ENCODE measurements at regions not wholly inside any gene's neighbourhood (a gene's known extent, or its start where the extent isn't known, plus 50 kb on each side); places are given as distances from the start of the nearest gene placed in this dataset.

DNA sequence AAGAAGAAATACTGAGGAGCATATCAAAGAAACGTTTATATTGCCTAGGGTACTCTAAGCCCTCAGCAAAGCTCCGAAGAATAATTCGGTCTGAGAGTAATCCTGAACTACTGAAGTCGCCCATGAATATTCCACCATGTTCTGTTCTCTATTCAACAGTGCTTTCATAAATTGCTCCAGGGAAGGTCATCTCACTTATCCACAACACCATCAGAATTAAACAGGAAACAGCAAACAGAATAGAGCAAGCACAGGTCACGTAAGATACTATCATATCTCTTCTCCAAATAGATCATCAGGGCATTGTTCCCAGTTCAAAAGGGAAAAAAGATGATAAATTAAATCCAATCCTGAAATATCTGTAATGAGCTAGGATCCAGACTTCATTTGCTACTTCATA, 325.6 kb downstream of the DEPDC1B start:
- DNase-seq = no peak

GRCh38 chr5:60372786-60373185, 327.2 kb downstream of the DEPDC1B start:
- DNase-seq = no peak

GRCh38 chr5:60371065-60371464, 328.9 kb downstream of the DEPDC1B start:
- no peak for DNase-seq

- DNase-seq = no peak
Observed at GRCh38 chr5:60370508-60370907, 329.5 kb downstream of the DEPDC1B start.

- no peak for DNase-seq
Observed at GRCh38 chr5:60369391-60369790, 330.6 kb downstream of the DEPDC1B start.

GRCh38 chr5:60368100-60368499, 331.9 kb downstream of the DEPDC1B start:
- DNase-seq = no peak

- no peak for DNase-seq
Observed at GRCh38 chr5:60366489-60366888, 333.5 kb downstream of the DEPDC1B start.

DNA sequence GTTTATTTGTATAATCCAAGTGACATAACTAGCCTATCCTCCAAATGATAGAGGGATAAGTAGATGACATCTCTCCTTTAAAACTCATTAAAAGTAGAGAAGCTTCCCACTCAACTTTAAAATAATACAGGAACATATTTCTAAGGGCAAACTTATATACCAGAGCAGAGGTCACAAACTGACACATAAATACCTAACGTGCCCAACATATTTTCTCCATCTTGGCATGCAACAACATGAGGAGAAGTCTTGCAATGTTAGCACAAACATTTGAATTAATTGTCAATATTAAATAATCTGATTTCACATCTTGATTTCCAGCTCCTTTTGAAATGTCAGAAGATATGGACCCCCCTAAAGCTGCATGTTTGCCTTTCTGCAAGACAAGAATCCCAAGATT, 335.0 kb downstream of the DEPDC1B start:
- no peak for DNase-seq

DNA sequence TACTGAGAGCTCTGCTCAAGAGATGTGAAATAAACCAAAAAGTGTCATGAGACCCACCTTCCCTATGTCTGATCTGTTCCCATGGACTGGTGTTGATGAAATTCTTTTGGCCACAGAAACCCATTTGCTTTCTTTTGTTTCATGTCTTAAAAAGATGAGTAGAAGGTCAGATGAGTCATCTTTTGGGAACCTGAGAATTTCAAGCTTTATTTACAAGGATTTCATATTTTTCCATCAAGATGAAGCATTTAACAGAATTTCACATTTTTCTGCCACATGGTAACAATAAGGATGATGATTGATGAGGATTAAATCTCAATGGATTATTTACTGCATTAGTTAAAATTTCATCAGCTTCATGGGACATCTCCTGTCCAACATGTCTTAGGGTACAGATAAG, 337.8 kb downstream of the DEPDC1B start:
- DNase-seq = no peak

DNA sequence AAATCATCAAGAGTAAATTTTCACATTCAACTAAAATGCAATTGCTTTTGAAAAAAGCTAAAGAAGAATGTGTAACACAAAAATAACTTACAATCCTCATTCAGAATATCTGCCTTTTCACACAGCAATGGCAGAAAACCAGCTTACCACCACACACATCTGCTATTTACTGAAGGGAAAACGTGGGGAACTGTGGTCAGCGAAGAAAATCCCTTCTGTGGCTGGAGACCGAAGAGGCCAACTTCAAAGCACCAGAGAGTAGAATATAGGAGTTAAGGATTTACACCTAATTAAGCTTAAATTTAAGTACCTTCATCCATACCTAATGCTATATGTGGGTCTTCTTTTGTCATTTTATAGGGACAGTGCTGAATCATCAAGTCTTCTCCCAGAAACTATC, 339.6 kb downstream of the DEPDC1B start:
- DNase-seq = no peak

- DNase-seq = no peak
Observed at GRCh38 chr5:60357302-60357701, 342.7 kb downstream of the DEPDC1B start.

- peak; percentile 8 for DNase-seq
Observed at GRCh38 chr5:60356745-60357144, 343.2 kb downstream of the DEPDC1B start.

- DNase-seq = no peak
Observed at GRCh38 chr5:60355181-60355580, 344.8 kb downstream of the DEPDC1B start.

- DNase-seq = peak; percentile 16
Observed at GRCh38 chr5:60354311-60354710, 345.7 kb downstream of the DEPDC1B start.

- DNase-seq = no peak
Observed at GRCh38 chr5:60352992-60353599, 346.9 kb downstream of the DEPDC1B start.

DNA sequence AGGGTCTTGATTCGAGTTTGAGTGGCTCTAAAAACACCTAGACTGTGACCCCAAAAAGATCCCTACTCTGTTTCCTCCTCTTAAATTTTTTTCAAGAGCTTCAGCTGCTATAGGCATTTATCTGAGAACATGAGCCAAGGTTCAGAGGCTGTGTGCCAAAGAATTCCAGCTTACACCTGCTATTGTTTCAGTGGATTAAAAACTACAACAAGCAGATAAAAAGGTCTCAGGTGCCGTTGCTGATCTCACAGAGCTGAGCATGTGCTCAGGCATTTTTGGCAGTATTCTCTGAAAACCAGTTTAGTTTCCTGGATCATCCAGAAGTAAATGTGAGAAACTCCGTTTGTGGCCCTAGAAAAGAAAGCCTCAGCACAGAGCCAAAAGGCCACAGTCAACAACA, 349.2 kb downstream of the DEPDC1B start:
- DNase-seq = no peak

- DNase-seq = no peak
Observed at GRCh38 chr5:60349891-60350415, 350.0 kb downstream of the DEPDC1B start.

DNA sequence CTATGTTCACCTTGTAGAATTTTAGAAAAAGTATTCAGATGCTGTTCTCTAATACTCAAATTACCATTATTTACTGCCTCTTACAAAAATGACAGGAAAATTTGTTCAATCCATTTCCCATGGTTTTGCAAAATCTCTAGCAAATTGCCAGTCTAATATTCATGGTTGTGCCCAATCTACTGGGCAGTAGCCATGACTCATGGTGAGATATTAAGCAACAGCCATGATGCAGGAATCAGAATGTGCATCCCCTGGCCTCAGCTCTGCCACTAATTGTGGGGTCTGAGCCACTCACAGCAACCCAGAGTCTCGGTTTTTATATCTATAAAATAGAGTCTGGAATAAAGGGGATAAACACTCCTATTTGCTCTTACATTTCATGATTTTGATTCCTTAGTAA, 353.6 kb downstream of the DEPDC1B start:
- DNase-seq = no peak

DNA sequence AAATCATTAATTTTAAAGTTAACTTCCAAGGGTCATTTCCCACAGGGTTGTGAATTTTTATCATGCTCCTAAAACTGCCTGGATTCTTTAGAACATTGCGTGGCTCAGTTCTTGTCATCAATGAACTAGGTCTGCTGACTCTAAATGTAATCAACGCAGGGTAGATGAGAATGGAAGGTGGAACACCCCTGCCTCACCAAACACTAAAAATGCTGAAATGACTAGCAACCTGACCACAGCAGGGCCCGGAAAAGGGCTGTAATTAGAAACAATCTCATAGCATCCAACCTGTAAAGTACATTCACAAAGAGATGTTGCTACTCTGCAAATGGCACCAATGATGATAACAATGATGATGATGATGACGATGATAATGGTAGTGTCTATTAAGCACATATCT, 356.9 kb downstream of the DEPDC1B start:
- no peak for DNase-seq

DNA sequence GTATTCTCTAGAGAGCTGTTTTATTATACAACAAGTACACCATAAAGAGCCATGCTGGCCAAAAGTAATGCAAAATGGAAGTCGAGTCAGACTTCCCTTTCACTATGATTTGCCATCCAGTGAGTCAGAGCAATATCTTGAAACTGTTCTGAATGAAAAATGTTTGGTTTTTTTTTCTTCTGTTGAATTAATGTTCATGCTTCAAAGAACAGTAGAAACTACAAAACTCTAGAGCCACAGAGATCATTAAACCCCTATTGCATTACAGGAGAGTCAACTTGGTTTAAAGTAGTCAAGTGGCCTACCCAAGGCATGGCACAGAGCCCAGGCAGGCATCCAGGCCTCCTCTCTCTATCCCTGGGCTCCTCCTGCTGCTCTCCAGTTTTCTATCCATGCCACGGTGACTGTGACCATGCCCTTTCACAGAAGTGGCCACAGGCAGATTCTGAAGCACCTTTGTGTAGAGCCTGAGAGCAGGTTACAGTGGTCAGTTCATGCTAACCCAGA, 358.9 kb downstream of the DEPDC1B start:
- no peak for DNase-seq

GRCh38 chr5:60340326-60340725, 359.6 kb downstream of the DEPDC1B start:
- DNase-seq = no peak

DNA sequence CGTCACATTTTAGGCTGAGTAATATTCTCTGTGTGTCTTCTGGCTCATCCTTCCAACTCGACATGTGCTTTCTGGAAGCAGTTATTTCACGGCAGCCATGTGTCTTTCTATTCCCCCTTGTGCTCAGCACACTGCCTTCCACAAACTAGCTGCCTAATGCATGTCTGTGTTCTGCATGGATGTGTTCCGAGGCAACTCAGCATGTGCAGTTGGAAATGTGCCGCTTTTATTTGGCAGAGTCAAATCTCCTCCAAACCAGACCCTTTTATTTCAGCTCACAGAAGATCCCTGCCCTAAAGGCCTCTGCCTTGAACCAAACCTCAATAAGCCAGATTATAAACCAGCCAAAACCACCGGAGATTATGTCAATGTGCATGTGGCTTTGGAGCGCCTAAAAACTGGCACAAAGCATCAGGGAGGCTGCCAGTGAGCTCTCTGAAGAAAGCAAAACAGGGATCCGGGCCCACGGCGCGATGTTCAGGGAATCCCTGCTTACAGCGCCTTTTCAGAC, 360.2 kb downstream of the DEPDC1B start:
- peak; percentile 85 for DNase-seq

DNA sequence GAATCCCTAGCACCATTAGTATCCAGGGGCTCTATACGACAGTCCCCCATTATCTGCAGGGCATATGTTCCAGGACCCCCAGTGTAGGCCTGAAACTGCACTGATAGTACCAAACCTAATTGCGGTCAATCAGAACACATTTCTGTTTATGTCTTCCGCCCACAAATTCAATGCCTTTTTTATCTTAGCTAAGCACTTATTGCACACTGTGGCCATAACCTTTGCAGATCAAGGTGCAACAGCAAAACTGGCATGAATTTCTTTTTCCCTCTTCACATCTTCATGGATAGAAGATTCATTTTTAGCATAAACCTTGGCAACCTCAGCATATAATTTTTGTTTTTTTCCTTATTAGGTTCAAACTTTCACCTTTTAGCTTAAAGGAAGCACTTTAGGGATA, 361.1 kb downstream of the DEPDC1B start:
- no peak for DNase-seq

DNA sequence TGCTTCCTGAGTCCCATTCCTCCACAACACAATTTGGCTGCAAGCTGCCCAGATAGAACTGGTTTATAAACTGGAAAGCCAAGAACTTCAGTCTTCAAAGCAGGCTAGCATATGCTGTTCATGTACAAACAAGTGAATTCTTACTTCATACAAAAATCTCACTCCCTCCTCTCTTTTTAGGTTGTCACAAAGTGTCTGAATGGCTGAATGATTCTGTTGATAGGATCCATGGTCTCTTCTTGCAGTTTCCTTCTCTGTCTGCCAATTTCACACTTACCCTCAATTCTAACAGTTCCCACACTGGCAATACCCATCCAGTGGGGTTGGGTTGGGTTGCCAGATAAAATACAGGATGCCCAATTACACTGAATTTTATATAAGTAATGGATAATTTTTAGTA, 363.5 kb downstream of the DEPDC1B start:
- DNase-seq = no peak
